GM12878 (cell line): ENCODE measurements at regions not wholly inside any gene's neighbourhood (a gene's known extent, or its start where the extent isn't known, plus 50 kb on each side); places are given as distances from the start of the nearest gene placed in this dataset.
A peak's percentile ranks its signal among the peaks of the same experiment; 100 is the strongest.

Experiments
- ATAC-seq: fragments of 200-7000 bp; cut with Tn5 transposase; 3 replicates; pipeline ENCODE4 v1.9.1; 2020; ENCODE audit warnings: mild to moderate bottlenecking, moderate library complexity
- BruUV-seq: library from RNA; stranded (reverse); fragments of 400-500 nt; replicated peaks from 2 replicates; lab custom pipeline; 2021; lab: Mats Ljungman, UMichigan
- CTCF ChIA-PET: fragments of 300-600 bp; sonication (Branson Sonifier 250); formaldehyde crosslinking; extraction: SDS; loops from one replicate; lab custom pipeline; 2021; ENCODE audit warnings: inconsistent platforms; lab: Yijun Ruan, JAX
- POLR2A ChIA-PET: fragments of 350-600 bp; formaldehyde crosslinking; extraction: SDS; loops from one replicate; lab custom pipeline; 2021; ENCODE audit warnings: inconsistent platforms; lab: Charles Lee
- RAD21 ChIA-PET: fragments of 300-600 bp; sonication (Branson Sonifier 250); formaldehyde crosslinking; loops from one replicate; lab custom pipeline; 2023; ENCODE audit warnings: antibody characterized with exemption; ENCODE audit not compliant: unreplicated experiment; lab: Charles Lee
- SMC1A ChIA-PET: fragments of 300-600 bp; sonication (Branson Sonifier 250); formaldehyde crosslinking; loops from one replicate; lab custom pipeline; 2023; ENCODE audit not compliant: unreplicated experiment, uncharacterized antibody; lab: Charles Lee
- DNase-seq: peaks from one replicate; pipeline ENCODE4 v3.0.0-alpha.2; 2011; ENCODE audit warnings: low read depth, low spot score
- FAIRE-seq: peaks from 3 replicates; lab custom pipeline; 2011; peaks lifted over from hg19 to GRCh38; lab: Jason Lieb, UNC
- H2AFZ ChIP-seq: 2 replicates; pipeline ENCODE4 v1.6.0; 2011; ENCODE audit warnings: low read depth, low read length, control low read depth; ENCODE audit not compliant: control insufficient read depth
- H3K27ac ChIP-seq: 2 replicates; pipeline ENCODE4 v1.5.1; 2011; ENCODE audit warnings: control low read depth; ENCODE audit not compliant: control insufficient read depth, insufficient read depth
- H3K27me3 ChIP-seq, 2 experiments: replicated peaks in 1 of 2; 2 replicates each; pipeline versions ENCODE4 v1.6.0 to v1.6.1; 2011; ENCODE audit warnings: low read length in 1 of 2; ENCODE audit not compliant: control insufficient read depth in 2 of 2, insufficient read depth in 2 of 2
- H3K36me3 ChIP-seq, 2 experiments: 2 replicates each; pipeline ENCODE4 v1.5.1; 2011; ENCODE audit warnings: low read length in 1 of 2; ENCODE audit not compliant: control insufficient read depth in 2 of 2, insufficient read depth in 2 of 2
- H3K4me1 ChIP-seq: 2 replicates; pipeline ENCODE4 v1.6.1; 2011; ENCODE audit warnings: mild to moderate bottlenecking, low read length, moderate library complexity, mixed read lengths; ENCODE audit not compliant: control insufficient read depth, insufficient read depth
- H3K4me2 ChIP-seq: 2 replicates; pipeline ENCODE4 v1.6.0; 2011; ENCODE audit warnings: control low read depth; ENCODE audit not compliant: control insufficient read depth, insufficient read depth
- H3K4me3 ChIP-seq: fragments of 200-600 bp; sonication (generic); 2 replicates; pipeline ENCODE4 v1.5.1; 2016
- H3K79me2 ChIP-seq: 2 replicates; pipeline ENCODE4 v1.6.0; 2011; ENCODE audit warnings: low read length; ENCODE audit not compliant: control insufficient read depth, insufficient read depth
- H3K9ac ChIP-seq: 2 replicates; pipeline ENCODE4 v1.8.0; 2011; ENCODE audit warnings: low read length, control low read depth, mixed read lengths; ENCODE audit not compliant: control insufficient read depth, insufficient read depth
- H3K9me3 ChIP-seq: replicated peaks from 3 replicates; pipeline ENCODE4 v1.5.1; 2011; ENCODE audit warnings: mild to moderate bottlenecking, low read length; ENCODE audit not compliant: control insufficient read depth, insufficient read depth
- H4K20me1 ChIP-seq: 2 replicates; pipeline ENCODE4 v1.6.0; 2011; ENCODE audit not compliant: control insufficient read depth, insufficient read depth
- ASH2L ChIP-seq: fragments of 300-600, 200-600 bp; sonication (generic); IDR thresholded peaks from 2 replicates; pipeline ENCODE4 v1.6.1; 2017; ENCODE audit warnings: low read depth, mild to moderate bottlenecking, borderline replicate concordance
- CBX3 ChIP-seq: fragments of 200-600 bp; sonication (generic); IDR thresholded peaks from 2 replicates; pipeline ENCODE4 v1.6.1; 2016; ENCODE audit warnings: low read depth, borderline replicate concordance
- HDAC6 ChIP-seq: fragments of 200-600 bp; sonication (generic); IDR thresholded peaks from one replicate; pipeline ENCODE4 v1.8.0; 2017; ENCODE audit warnings: antibody characterized with exemption; ENCODE audit not compliant: unreplicated experiment
- RUNX3 ChIP-seq: IDR thresholded peaks from 2 replicates; pipeline ENCODE4 v1.6.1; 2012; ENCODE audit warnings: low read length, inconsistent platforms
- SIN3A ChIP-seq: IDR thresholded peaks from 2 replicates; pipeline ENCODE4 v1.6.1; 2012; ENCODE audit warnings: low read depth, low read length, improper control_type of control experiment
- SKIL ChIP-seq: fragments of 450-650 bp; IDR thresholded peaks from 2 replicates; pipeline ENCODE4 v1.6.1; 2017; ENCODE audit warnings: mild to moderate bottlenecking, low read depth, inconsistent platforms; ENCODE audit not compliant: poor library complexity, severe bottlenecking
- ZNF687 ChIP-seq: fragments of 450-650 bp; IDR thresholded peaks from 2 replicates; pipeline ENCODE4 v1.6.1; 2017; ENCODE audit warnings: mild to moderate bottlenecking, moderate library complexity
- WGBS: methylation state at CpG from one replicate; pipeline ENCODE4 v1.1.6; 2016; ENCODE audit warnings: low lambda C conversion rate; ENCODE audit not compliant: insufficient replicate concordance, insufficient coverage; ENCODE audit errors: missing lambda C conversion rate; 5-methylcytosine and 5-hydroxymethylcytosine counted together
- in situ Hi-C: fragments of 300-500 bp; cut with MboI; formaldehyde crosslinking; loops from 9 replicates; pipeline ENCODE4 v1.14.3; 2018; ENCODE audit warnings: mixed read lengths
- intact Hi-C: fragments of 100-400 bp; cut with micrococcal nuclease; formaldehyde crosslinking; loops from one replicate; pipeline ENCODE4 v1.14.2; 2022; ENCODE audit not compliant: unreplicated experiment

- intact Hi-C loops (loop anchor here (2.0 kb wide), 1 partner anchor 67 kb away; no protein-coding TSS in a partner anchor), in situ Hi-C loops (no loop called here)
- H3K4me3 ChIP-seq, result no peak overlapping the region
- no peak overlapping the region for H3K4me2 ChIP-seq
- peaks cover 8% of the 10 kb centered on the region; the same call in 2 of the 3 replicates for H3K9me3 ChIP-seq
- RAD21 ChIA-PET, result no interaction called here
- H4K20me1 ChIP-seq, result no peaks in the 10 kb centered on the region
- H3K27me3 ChIP-seq, result no peaks in the 10 kb centered on the region
- FAIRE-seq (no peak), ATAC-seq (no peak), DNase-seq (no peak)
- H3K9ac ChIP-seq, result no peak overlapping the region
- TF ChIP-seq CBX3, result no peak
- no peak for TF ChIP-seq HDAC6
- no peak for TF ChIP-seq SKIL
- TF ChIP-seq SIN3A, result no peak
- no peak for TF ChIP-seq ASH2L
- TF ChIP-seq ZNF687, result no peak
- 0 out of 2 replicates have a peak, but pooled peaks have one; percentile 7 for TF ChIP-seq RUNX3
- CTCF ChIA-PET, result interaction anchor here (1.4 kb wide), 1 partner anchor 229 kb away, joined by 4 read pairs; no protein-coding TSS in a partner anchor
- SMC1A ChIA-PET, result interaction anchor here (1.1 kb wide), 1 partner anchor 158 kb away, joined by 3 read pairs; no protein-coding TSS in a partner anchor
- WGBS, result 94% methylated on average over 2 of the region's 2 CpGs
- H3K79me2 ChIP-seq, result no peaks in the 10 kb centered on the region
- H3K36me3 ChIP-seq, result no peaks in the 10 kb centered on the region
- peaks cover 48% of the 10 kb centered on the region for H3K4me1 ChIP-seq
- no peak overlapping the region for H2AFZ ChIP-seq
- POLR2A ChIA-PET, result no interaction called here
- no TSS peak for BruUV-seq
- no peak overlapping the region for H3K27ac ChIP-seq
Observed at GRCh38 chr10:123325663-123326190, 171.5 kb downstream of the BUB3 start.
